ACHN (cell line): ENCODE measurements at regions not wholly inside any gene's neighbourhood (a gene's known extent, or its start where the extent isn't known, plus 50 kb on each side); places are given as distances from the start of the nearest gene placed in this dataset.

Source experiments
- DNase-seq: peaks from one replicate; pipeline ENCODE4 v3.0.0-alpha.2; 2015
- in situ Hi-C: cut with HindIII; loops from 2 replicates; pipeline ENCODE4 v1.10.0; 2017; ENCODE audit warnings: low sequenced_read_pairs, low pct_ligation_motif_present, low pct_unique_long_range_greater_than_20kb

DNA sequence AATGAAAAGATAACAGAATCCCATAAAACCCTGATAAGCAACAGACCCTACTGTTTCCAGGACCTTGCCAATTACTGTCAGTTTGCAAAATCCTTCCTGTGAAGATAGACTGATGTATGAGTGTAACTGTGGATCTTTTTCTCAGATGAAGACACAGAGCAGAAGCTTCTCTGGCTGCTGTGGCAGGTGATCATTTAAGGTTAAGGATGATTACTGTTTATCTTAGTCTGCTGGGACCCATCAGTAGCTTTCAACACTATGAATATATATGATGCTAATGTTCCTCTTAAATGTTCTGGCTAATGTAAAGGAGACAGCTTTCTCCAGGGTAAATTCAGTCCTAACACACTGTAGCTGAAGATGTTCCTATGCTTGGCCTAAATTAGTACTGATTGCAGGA is 56.0 kb upstream of the CTTNBP2 start:
- DNase-seq: no peak
- in situ Hi-C loops: no loop called here

DNA sequence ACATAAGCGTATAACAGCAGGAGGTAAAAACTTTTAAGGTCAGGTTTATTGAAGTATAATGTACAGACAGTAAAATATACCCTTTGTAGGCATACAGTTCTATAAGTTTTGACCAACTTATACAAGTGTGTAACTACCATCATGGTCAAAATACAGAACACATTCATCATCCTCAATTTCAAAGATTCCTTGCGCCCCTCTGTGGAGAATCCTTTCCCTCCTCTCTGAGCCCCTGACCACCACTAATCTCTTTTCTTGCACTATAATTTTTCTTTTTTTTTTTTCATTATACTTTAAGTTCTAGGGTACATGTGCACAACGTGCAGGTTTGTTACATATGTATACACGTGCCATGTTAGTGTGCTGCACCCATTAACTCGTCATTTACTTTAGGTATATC is 58.1 kb upstream of the CTTNBP2 start:
- no peak for DNase-seq
- in situ Hi-C loops: no loop called here

DNA sequence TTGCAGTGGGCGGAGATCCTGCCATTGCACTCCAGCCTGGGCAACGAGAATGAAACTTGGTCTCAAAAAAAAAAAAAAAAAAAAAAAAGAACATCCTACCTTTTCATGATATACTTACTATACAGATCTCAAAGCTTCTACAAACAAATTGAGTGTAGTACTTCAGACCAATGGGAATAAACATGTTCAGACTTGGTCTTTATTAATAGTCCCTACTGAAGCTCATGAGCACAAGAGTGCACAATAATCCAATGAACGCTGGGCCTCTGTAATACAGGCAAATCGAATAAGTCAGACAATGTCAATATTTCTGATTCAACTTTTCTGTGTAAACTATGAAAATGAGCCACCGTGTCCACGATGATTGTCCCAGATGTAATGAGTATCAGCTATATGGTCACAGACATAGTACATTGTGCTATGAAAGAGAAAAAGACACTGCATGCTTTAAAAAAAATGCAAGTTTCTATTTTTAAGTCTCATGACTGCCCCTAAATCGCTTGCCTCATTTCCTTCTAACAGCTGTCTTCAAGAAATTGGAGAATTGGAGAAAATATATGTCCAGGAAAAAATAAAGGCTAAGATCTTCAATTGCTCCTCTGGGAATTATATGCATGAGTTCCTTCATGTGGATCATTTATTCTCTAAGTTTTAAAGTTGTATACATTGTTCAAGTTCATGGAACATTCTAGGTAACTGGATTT is 64.0 kb upstream of the CTTNBP2 start:
- in situ Hi-C loops: no loop called here
- no peak for DNase-seq

DNA sequence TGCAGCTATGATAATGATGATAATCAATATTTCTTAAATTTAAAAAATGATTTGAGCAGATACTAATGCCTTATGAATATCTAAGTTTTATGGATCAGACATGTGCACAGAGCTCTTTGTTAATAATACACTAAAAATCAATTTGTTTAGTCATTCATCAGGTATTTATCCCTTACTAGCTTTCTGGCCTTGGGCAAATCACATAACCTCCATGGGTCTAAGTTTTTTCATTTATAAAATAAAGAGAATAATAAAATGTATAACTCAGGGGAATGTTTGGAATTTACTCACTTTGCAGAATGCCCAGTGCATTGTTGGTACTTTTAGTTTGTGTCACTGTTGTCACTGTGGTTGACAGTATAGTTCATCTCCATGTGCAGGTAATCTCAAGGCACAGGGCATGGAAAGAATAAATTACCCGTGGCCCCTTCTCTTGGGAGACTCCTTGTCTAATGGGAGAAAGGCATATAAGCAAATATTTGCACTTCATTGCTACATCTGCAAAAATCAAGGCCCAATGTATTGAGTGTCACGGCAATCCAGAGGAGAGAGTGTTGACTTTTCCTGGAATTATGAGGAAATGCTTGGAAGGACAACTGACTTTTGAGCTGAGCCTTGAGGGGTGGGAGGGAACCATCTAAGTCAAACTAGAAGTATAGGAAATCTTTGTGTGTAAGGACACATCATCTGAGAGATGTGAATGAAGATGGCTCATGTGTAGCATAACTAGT is 64.7 kb upstream of the CTTNBP2 start:
- DNase-seq: no peak

DNA sequence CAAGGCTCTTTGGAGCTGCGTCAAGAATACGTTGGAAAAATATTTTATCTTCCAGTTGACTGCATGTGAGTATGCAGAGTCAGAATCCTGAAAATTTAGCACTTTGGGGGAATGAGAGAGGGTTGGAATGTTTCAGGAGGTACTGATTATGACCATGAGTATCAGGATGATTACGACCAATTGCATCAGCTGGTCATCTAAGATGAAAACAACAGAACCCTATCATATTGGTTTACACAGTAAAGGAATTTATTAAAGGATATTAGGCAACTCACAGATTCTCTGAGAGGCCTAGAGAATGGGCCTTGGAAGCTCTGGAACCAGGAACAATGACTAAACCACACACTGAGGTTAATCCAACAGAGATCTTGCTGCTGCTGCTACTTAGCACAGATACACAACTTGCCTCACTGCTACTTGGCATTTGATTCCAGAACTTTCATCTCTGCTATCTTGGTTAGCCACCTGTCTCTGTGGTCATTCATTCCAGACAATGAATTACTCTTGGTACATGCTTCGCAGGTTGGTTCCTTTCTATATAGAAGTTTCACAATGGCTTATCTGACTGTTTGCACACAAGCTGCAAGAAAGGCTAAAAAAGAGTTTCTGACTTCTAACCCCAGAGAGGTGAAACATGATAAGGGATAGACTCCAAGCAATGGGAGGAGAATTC is 68.0 kb upstream of the CTTNBP2 start:
- no peak for DNase-seq
- in situ Hi-C loops: no loop called here

More for the DNA sequence above, 64.7 kb upstream of the CTTNBP2 start:
- in situ Hi-C loops: no loop called here

DNA sequence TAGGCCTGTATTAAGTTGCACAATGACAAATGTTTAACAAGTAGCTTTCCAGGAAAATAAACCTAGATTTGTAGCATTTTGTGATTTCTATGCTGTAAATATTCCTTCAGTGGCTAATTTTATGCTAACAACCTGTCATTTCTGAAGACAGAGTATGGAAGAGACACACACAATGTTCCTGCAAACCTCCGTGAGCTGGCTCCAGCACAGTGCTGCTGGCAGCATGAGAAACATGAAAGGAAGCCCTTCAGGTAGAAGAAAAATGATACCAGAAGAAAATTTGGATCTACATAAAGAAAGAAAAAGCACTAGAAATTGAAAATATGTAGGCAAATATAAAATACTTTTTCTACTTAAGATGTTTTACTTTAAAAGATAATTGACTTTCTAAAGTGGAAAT is 69.5 kb upstream of the CTTNBP2 start:
- in situ Hi-C loops: no loop called here
- no peak for DNase-seq

DNA sequence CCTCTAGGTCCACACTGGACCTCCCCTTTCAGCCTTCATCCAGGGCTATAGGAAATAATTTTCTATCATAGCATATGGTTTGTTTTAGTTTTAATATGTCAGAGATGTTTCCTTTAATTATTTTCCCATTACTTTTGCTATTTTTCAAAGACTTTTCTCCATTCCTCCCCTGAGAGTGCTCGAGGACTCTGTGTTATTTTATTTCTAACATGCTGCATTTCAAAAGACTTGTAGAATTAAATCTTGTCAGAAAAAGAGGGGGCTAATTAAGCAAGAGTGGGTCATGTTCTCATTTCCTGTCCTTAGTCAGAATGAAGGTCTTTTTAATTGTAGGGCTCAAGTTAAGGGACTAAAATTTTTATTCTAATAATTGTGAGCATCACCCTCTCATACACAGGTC is 71.6 kb upstream of the CTTNBP2 start:
- in situ Hi-C loops: no loop called here
- no peak for DNase-seq

DNA sequence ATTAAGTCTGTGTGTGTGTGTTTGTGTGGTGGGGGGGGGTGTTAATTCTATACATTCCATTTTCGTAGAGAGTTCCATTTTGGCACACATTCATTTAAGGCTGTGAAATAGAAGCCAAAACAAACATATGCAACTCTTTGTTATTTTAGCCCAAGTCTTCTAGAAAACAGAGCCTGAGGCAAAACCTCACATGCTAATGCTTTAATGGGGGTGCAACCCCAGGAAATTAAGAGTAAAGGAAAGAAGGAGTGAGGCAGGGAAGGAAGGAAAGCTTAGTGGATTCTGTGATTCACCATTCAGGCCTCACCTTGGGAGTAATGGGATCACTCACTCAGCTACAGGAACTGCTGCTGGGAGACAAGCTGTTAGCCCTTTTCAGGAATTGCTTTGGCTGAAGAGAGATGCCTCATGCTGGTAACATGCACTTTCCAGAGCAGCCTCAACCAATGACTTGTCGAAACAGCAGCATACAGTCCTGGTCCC is 73.0 kb upstream of the CTTNBP2 start:
- in situ Hi-C loops: no loop called here

DNA sequence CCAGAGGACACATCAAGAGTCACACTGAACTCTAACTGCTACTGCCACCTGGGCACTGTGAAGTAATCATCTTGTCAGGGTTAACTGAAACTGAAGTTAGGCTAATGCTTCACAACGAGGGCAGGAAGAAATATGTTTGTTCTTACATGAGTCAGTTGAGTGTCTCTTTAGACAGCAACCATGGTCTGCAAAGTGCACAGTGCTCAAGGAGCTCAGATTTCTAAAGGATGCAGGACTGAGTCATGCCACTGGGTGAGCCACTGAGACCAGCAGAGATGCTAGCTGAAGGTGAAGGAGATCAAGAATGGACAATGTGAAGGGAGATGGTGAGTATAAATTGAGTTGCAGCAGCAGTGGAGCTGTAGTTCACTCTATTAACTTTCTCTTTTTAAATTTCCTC is 76.0 kb upstream of the CTTNBP2 start:
- DNase-seq: no peak
- in situ Hi-C loops: no loop called here

More for the DNA sequence above, 73.0 kb upstream of the CTTNBP2 start:
- DNase-seq: no peak

DNA sequence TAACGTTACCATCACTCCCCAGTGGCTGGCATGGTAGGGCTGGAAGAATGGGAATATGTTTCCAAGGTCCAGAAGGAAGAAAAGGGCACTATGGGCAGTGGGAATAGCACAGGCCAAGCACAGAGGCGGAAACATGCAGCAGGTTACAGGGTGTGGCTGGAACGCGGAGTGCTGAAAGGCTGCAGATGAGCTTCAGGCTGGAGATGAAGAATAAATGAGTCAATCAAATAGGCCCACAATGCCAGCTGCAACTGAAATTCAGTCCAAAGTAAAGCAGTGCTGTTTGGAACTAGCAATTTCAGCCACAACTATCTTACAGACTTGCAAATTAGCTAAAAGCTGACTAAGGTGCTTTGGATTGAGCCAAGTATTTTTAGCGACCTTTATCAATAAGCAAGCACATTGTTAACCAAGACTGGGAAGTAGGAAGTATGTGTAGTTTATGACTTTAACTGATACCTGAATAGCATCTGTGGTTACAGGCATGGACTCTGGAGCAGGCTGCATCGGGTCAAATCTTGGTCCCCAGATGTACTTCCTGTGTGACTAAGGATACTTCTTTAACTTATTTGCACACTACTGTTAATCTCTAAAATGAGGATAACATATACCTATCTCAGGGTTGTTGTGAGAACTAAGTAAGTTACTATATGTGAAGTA is 77.5 kb upstream of the CTTNBP2 start:
- no peak for DNase-seq
- in situ Hi-C loops: no loop called here

DNA sequence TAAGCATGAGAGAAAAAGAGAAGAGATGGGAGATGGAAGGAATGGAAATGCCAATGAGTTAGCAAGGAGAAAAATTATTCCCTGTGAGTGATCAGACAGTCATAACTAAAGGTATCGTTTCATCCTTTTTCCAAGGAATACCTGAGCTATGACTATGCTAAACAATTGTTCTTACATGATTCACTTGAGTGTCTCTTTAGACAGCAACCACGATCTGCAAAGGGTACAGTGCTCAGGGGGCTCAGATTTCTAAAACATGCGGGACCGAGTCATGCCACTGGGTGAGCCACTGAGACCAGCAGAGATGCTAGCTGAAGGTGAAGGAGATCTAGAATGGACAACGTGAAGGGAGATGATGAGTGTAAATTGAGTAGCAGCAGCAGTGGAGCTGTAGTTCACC is 78.0 kb upstream of the CTTNBP2 start:
- no peak for DNase-seq
- in situ Hi-C loops: no loop called here

DNA sequence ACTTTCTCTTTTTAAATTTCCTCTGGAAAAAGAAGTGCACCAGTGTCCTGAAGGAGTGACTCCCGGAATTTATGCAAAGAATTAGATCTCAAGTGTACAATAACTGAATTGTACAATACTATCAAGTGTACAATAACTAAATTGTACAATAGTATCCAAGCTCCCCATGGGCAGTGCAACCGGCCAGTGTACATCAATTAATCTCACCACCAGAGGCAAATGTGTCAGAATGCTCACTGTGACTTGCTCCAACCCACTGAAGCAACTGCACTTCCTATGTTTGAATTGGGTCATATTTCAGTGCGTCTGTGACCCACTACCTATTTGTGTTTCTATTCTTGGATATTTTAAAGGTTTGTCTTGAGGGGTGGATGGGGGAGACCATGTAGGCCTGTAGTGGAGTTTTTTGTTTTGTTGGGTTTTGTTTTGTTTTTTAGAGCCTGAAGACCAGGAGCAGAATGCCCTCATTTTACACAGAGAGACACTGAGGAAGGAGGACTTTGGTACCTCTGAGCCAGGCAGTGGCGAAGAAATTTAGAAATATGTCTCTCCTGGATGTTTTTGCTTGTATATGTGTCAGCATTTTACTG is 78.5 kb upstream of the CTTNBP2 start:
- in situ Hi-C loops: no loop called here
- DNase-seq: no peak

DNA sequence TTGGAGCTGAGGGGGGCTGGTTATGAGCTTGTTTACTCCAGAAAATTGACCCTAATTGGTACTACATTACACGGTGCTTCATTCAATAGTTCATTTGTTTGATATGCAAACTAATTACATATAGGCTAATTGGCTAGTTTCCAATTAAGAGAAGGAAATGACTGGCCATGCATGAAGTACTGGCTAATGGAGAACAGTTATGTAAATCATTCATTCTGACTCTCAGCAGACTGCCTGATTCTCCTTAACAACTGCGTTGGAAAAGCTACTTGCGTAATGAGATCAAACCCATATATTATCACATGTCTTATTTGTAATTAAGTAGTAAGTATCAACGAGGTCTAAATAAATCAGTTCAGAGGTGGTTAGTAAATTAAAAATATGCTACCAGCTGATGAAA is 81.8 kb upstream of the CTTNBP2 start:
- in situ Hi-C loops: no loop called here
- DNase-seq: no peak

DNA sequence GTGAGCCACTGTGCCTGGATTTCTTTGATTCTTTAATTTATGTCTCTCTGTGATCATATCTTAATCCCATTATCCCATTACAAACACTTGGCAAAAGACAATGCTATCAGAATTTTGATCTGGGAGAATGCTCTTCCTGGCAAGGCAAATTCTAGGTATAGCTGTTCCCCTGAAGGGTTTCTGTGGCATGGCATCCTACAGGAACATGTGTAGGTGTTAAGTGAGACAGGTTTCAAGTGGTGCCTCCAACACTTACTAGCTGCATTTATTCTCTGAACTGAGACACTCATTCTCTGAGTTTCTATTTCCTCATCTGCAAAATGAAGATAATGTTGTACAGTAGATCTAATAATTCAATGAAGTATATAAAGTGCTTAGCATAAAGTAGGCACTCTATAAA is 87.1 kb upstream of the CTTNBP2 start:
- in situ Hi-C loops: no loop called here
- DNase-seq: no peak

DNA sequence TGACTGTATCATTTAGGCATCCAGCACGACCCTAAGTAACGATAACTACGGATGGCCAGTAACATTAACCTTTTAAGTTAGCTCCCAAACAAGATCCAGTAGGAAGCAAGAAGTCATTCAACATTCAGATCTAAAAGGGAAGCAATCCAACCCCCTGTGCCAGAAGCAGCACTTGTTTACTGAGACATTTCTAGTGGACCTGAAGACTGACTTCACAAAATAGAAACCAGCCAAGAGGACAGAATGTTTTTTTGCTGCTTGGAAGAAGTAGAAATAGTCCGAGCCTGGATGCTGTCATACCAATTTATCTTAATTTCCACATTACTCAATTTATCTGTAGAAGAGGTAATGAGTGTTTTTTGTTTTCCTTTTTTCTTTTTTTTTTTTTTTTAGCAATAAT is 88.0 kb upstream of the CTTNBP2 start:
- in situ Hi-C loops: no loop called here
- no peak for DNase-seq

DNA sequence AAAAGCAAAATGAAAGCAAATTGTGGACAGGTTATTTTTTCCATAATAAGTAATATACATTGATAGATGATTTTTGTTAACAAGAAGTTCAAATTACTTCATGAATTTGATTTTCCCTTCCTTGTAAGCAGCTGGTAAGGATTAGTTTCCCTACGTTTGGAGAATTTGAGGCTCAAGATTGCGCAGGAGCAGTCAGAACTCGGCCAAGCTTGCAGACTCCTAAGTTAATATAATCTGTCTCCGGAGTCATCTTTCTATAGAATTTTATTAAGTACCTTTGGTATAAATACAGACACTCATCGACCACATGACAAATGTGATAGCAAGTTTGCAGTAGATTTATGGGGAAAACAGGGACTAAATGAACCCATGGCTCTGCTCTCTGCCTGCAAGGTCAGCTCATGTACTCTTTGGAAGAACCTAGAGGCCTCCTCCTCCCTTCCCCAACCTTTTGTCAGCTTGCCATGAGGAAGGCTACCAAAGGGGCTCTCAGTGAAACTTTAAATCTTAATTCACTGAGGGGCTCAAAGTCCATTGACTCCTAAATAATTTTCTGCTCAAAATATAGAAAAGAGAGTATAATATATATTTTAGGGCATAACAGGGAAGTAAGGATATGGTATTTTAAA is 89.2 kb upstream of the CTTNBP2 start:
- in situ Hi-C loops: no loop called here
- no peak for DNase-seq

DNA sequence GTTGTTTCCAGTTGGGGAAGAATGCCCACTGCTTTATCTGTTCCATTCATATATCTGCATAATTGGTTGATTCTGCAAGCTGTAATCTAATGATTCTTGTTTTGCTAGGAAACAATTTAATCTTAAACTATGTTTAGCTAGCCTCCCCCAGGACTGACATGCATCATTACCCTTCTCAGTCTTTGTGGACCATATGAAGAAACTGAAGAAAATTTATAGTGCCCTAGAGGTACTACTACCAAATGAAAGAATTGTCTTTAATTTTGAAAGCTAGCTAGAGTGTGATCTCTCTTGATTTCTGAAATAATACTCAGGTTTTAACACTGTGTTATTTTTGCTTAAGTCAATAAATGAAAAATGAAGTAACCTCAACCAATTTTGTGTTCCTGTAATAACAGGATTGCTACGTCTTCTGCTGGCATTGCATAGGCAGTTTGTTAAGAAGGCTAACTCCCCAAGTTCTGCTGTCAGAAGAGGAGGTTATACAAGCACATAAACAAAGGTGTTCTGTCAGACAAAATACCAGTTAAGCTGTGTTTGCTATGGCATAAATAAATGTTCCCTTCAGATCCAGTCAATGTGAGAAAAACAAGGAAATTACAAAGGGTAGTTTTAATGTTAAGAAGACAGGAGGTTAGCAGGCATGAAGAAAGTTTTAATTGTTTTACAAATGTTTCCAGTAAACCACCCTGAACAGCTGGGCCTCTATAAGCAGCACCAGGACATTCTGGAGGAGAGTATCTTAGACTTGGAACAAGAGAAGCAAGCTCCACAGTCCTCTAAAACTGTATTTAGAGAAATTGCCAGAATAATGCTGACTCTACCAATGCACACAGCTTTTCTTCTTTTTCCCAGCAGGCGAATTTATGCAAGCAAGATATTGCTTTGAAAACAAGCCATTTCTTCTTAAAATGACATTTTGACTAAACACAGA is 90.3 kb upstream of the CTTNBP2 start:
- in situ Hi-C loops: no loop called here
- no peak for DNase-seq
